Astrocyte (in vitro differentiated cells and primary cell): ENCODE measurements at regions not wholly inside any gene's neighbourhood (a gene's known extent, or its start where the extent isn't known, plus 50 kb on each side); places are given as distances from the start of the nearest gene placed in this dataset.

ENCODE experiments used
- EZH2 ChIP-seq: IDR thresholded peaks from 2 replicates; pipeline ENCODE4 v1.6.1; 2012; ENCODE audit warnings: mild to moderate bottlenecking, low read length, inconsistent platforms; ENCODE audit not compliant: insufficient read depth
- TF ChIP-seq, protein P1 (sequence below): IDR thresholded peaks from 2 replicates; pipeline ENCODE4 v1.5.1; 2011; ENCODE audit warnings: low read depth, mild to moderate bottlenecking, inconsistent platforms, low read length, moderate library complexity; ENCODE audit not compliant: insufficient read depth

- TF ChIP-seq, protein P1, sequence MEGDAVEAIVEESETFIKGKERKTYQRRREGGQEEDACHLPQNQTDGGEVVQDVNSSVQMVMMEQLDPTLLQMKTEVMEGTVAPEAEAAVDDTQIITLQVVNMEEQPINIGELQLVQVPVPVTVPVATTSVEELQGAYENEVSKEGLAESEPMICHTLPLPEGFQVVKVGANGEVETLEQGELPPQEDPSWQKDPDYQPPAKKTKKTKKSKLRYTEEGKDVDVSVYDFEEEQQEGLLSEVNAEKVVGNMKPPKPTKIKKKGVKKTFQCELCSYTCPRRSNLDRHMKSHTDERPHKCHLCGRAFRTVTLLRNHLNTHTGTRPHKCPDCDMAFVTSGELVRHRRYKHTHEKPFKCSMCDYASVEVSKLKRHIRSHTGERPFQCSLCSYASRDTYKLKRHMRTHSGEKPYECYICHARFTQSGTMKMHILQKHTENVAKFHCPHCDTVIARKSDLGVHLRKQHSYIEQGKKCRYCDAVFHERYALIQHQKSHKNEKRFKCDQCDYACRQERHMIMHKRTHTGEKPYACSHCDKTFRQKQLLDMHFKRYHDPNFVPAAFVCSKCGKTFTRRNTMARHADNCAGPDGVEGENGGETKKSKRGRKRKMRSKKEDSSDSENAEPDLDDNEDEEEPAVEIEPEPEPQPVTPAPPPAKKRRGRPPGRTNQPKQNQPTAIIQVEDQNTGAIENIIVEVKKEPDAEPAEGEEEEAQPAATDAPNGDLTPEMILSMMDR = no peak
- TF ChIP-seq EZH2 = no peak
Measured at GRCh38 chr4:82247629-82248028, 126.2 kb downstream of the HNRNPD start.
